GM12891 (cell line): ENCODE measurements at regions not wholly inside any gene's neighbourhood (a gene's known extent, or its start where the extent isn't known, plus 50 kb on each side); places are given as distances from the start of the nearest gene placed in this dataset.

ENCODE experiments used
- DNase-seq: peaks from one replicate; pipeline ENCODE4 v3.0.0; 2011; ENCODE audit warnings: low spot score; ENCODE audit not compliant: insufficient read length
- FAIRE-seq: peaks from 2 replicates; lab custom pipeline; 2011; peaks lifted over from hg19 to GRCh38; lab: Jason Lieb, UNC
- PAX5 ChIP-seq: IDR thresholded peaks from 2 replicates; pipeline ENCODE4 v1.6.1; 2011; ENCODE audit warnings: low read length, moderate library complexity, mild to moderate bottlenecking; ENCODE audit not compliant: insufficient read depth, severe bottlenecking
- POLR2A ChIP-seq: IDR thresholded peaks from 2 replicates; pipeline ENCODE4 v1.6.1; 2011; ENCODE audit warnings: low read depth, low read length, control low read depth
- POLR2AphosphoS5 ChIP-seq: IDR thresholded peaks from 2 replicates; pipeline ENCODE4 v1.6.1; 2011; ENCODE audit warnings: low read depth, low read length, control low read depth
- POU2F2 ChIP-seq: IDR thresholded peaks from 2 replicates; pipeline ENCODE4 v1.6.1; 2011; ENCODE audit warnings: low read depth, mild to moderate bottlenecking, control low read depth, low read length, moderate library complexity
- SPI1 ChIP-seq: IDR thresholded peaks from 2 replicates; pipeline ENCODE4 v1.6.1; 2011; ENCODE audit warnings: low read depth, low read length, control low read depth
- TAF1 ChIP-seq: IDR thresholded peaks from 2 replicates; pipeline ENCODE4 v1.6.1; 2011; ENCODE audit warnings: low read depth, low read length, control low read depth

- FAIRE-seq: no peak
- no peak for DNase-seq
- TF ChIP-seq POLR2A (no peak), SPI1 (no peak), POU2F2 (no peak), PAX5 (no peak), POLR2AphosphoS5 (no peak), TAF1 (no peak)
Observed at GRCh38 chr14:31964490-31964889, 112.6 kb upstream of the ARHGAP5 start.

GRCh38 chr14:31965071-31965734, 111.9 kb upstream of the ARHGAP5 start:
- no peak for DNase-seq
- no peak for FAIRE-seq
- no peak for TF ChIP-seq SPI1
- TF ChIP-seq POLR2AphosphoS5: no peak
- TF ChIP-seq POLR2A: no peak
- TF ChIP-seq PAX5: no peak
- no peak for TF ChIP-seq POU2F2
- no peak for TF ChIP-seq TAF1

- DNase-seq (no peak), FAIRE-seq (no peak)
- TF ChIP-seq POLR2A: no peak
- no peak for TF ChIP-seq SPI1
- no peak for TF ChIP-seq POU2F2
- TF ChIP-seq POLR2AphosphoS5: no peak
- TF ChIP-seq PAX5: no peak
- TF ChIP-seq TAF1: no peak
Observed at GRCh38 chr14:31965735-31966598, 111.1 kb upstream of the ARHGAP5 start.

GRCh38 chr14:31966896-31967668, 110.0 kb upstream of the ARHGAP5 start:
- FAIRE-seq (no peak), DNase-seq (no peak)
- TF ChIP-seq SPI1 (no peak), POLR2A (no peak)

- TF ChIP-seq POLR2AphosphoS5 (no peak), POU2F2 (no peak), POLR2A (no peak), SPI1 (no peak)
Observed at GRCh38 chr14:31967669-31967975, 109.5 kb upstream of the ARHGAP5 start.

GRCh38 chr14:31968107-31968810, 108.8 kb upstream of the ARHGAP5 start:
- DNase-seq: no peak
- no peak for FAIRE-seq
- TF ChIP-seq PAX5 (no peak), TAF1 (no peak), SPI1 (peak; percentile 85)

More at GRCh38 chr14:31967669-31967975, 109.5 kb upstream of the ARHGAP5 start:
- DNase-seq: no peak
- no peak for FAIRE-seq

- no peak for TF ChIP-seq POU2F2
- no peak for TF ChIP-seq POLR2A
- TF ChIP-seq TAF1: no peak
- no peak for TF ChIP-seq POLR2AphosphoS5
- no peak for TF ChIP-seq SPI1
- TF ChIP-seq PAX5: no peak
- FAIRE-seq (no peak), DNase-seq (no peak)
Observed at GRCh38 chr14:31968956-31969698, 108.0 kb upstream of the ARHGAP5 start.

GRCh38 chr14:31969699-31970240, 107.3 kb upstream of the ARHGAP5 start:
- TF ChIP-seq POU2F2: no peak
- TF ChIP-seq SPI1: no peak
- TF ChIP-seq POLR2A: no peak
- no peak for TF ChIP-seq TAF1
- no peak for TF ChIP-seq POLR2AphosphoS5
- TF ChIP-seq PAX5: no peak
- no peak for FAIRE-seq
- DNase-seq: no peak
